HG03342 (cell line): ENCODE measurements at regions not wholly inside any gene's neighbourhood (a gene's known extent, or its start where the extent isn't known, plus 50 kb on each side); places are given as distances from the start of the nearest gene placed in this dataset.

Source experiments
- ATAC-seq: cut with Tn5 transposase; IDR thresholded peaks from one replicate; pipeline ENCODE4 v1.9.1; 2021; ENCODE audit warnings: mild to moderate bottlenecking, moderate library complexity; ENCODE audit not compliant: unreplicated experiment

- ATAC-seq: no peak
These were observed 64.8 kb upstream of the CLSTN2 start for GRCh38 chr3:139870000-139870675.

GRCh38 chr3:139868773-139869172, 66.2 kb upstream of the CLSTN2 start:
- no peak for ATAC-seq

GRCh38 chr3:139848660-139849059, 86.3 kb upstream of the CLSTN2 start:
- no peak for ATAC-seq

- no peak for ATAC-seq
These were observed 88.3 kb upstream of the CLSTN2 start for GRCh38 chr3:139846729-139847128.

- no peak for ATAC-seq
These were observed 95.3 kb upstream of the CLSTN2 start for GRCh38 chr3:139839659-139840058.

GRCh38 chr3:139839014-139839413, 96.0 kb upstream of the CLSTN2 start:
- ATAC-seq: no peak

- ATAC-seq: no peak
These were observed 96.6 kb upstream of the CLSTN2 start for GRCh38 chr3:139838269-139838957.

- no peak for ATAC-seq
These were observed 98.1 kb upstream of the CLSTN2 start for GRCh38 chr3:139836698-139837464.

GRCh38 chr3:139835830-139836683, 98.9 kb upstream of the CLSTN2 start:
- ATAC-seq: no peak

GRCh38 chr3:139832998-139833397, 102.0 kb upstream of the CLSTN2 start:
- no peak for ATAC-seq

GRCh38 chr3:139830817-139831216, 104.2 kb upstream of the CLSTN2 start:
- no peak for ATAC-seq

- ATAC-seq: no peak
These were observed 107.2 kb upstream of the CLSTN2 start for GRCh38 chr3:139827833-139828232.

GRCh38 chr3:139824864-139825263, 110.1 kb upstream of the CLSTN2 start:
- no peak for ATAC-seq

- ATAC-seq: no peak
These were observed 120.3 kb upstream of the CLSTN2 start for GRCh38 chr3:139814646-139815045.

GRCh38 chr3:139811331-139811730, 123.7 kb upstream of the CLSTN2 start:
- no peak for ATAC-seq

- ATAC-seq: no peak
These were observed 126.8 kb upstream of the CLSTN2 start for GRCh38 chr3:139808201-139808600.

GRCh38 chr3:139803294-139803693, 125.5 kb upstream of the NMNAT3 start:
- no peak for ATAC-seq

- no peak for ATAC-seq
These were observed 120.1 kb upstream of the NMNAT3 start for GRCh38 chr3:139797724-139798343.

GRCh38 chr3:139794469-139795265, 116.9 kb upstream of the NMNAT3 start:
- no peak for ATAC-seq

- no peak for ATAC-seq
These were observed 115.6 kb upstream of the NMNAT3 start for GRCh38 chr3:139793408-139793807.
